ENCODE measurements at regions not wholly inside any gene's neighbourhood (a gene's known extent, or its start where the extent isn't known, plus 50 kb on each side); places are given as distances from the start of the nearest gene placed in this dataset.

- TF ChIP-seq CTCF (conservative IDR thresholded peaks at IDR 0.05; ENCODE audit: low read depth, low read length), result no peak
- DNase-seq (ENCODE audit: low read depth), result no peak
- H3K4me3 ChIP-seq (ENCODE audit: low read depth, low read length), result no peak overlapping the region
Observed at GRCh38 chr10:94043431-94043990, 49.8 kb downstream of the PLCE1 start.

GRCh38 chr10:94046098-94046497 lies 52.4 kb downstream of the PLCE1 start:
- no peak for DNase-seq (ENCODE audit: low read depth)
- H3K4me3 ChIP-seq (ENCODE audit: low read depth, low read length), result no peak overlapping the region
- no peak for TF ChIP-seq CTCF (conservative IDR thresholded peaks at IDR 0.05; ENCODE audit: low read depth, low read length)

GRCh38 chr10:94047293-94047692 lies 53.6 kb downstream of the PLCE1 start:
- DNase-seq (ENCODE audit: low read depth), result no peak
- no peak for TF ChIP-seq CTCF (conservative IDR thresholded peaks at IDR 0.05; ENCODE audit: low read depth, low read length)
- H3K4me3 ChIP-seq (ENCODE audit: low read depth, low read length), result no peak overlapping the region

GRCh38 chr10:94049911-94050310 lies 56.2 kb downstream of the PLCE1 start:
- H3K4me3 ChIP-seq (ENCODE audit: low read depth, low read length), result no peak overlapping the region
- no peak for DNase-seq (ENCODE audit: low read depth)
- no peak for TF ChIP-seq CTCF (conservative IDR thresholded peaks at IDR 0.05; ENCODE audit: low read depth, low read length)

- DNase-seq (ENCODE audit: low read depth), result no peak
- TF ChIP-seq CTCF (conservative IDR thresholded peaks at IDR 0.05; ENCODE audit: low read depth, low read length), result no peak
- H3K4me3 ChIP-seq (ENCODE audit: low read depth, low read length), result no peak overlapping the region
Observed at GRCh38 chr10:94052281-94052680, 58.5 kb downstream of the PLCE1 start.

- no peak for TF ChIP-seq CTCF (conservative IDR thresholded peaks at IDR 0.05; ENCODE audit: low read depth, low read length)
- DNase-seq (ENCODE audit: low read depth), result no peak
- H3K4me3 ChIP-seq (ENCODE audit: low read depth, low read length), result no peak overlapping the region
Observed at GRCh38 chr10:94052866-94053791, 59.4 kb downstream of the PLCE1 start.
